HG03103 (cell line): ENCODE measurements at regions not wholly inside any gene's neighbourhood (a gene's known extent, or its start where the extent isn't known, plus 50 kb on each side); places are given as distances from the start of the nearest gene placed in this dataset.

Source experiments
- ATAC-seq: cut with Tn5 transposase; IDR thresholded peaks from one replicate; pipeline ENCODE4 v1.9.1; 2021; ENCODE audit warnings: low read depth; ENCODE audit not compliant: unreplicated experiment

GRCh38 chr4:74878323-74878722 is 54.6 kb upstream of the PARM1 start:
- ATAC-seq, result no peak

GRCh38 chr4:74875451-74875850 is 57.5 kb upstream of the PARM1 start:
- no peak for ATAC-seq

GRCh38 chr4:74874753-74875367 is 58.1 kb upstream of the PARM1 start:
- peak; percentile 72 for ATAC-seq

GRCh38 chr4:74873545-74874301 is 59.2 kb upstream of the PARM1 start:
- ATAC-seq, result peak; percentile 81

- ATAC-seq, result no peak
Observed at GRCh38 chr4:74858921-74859562, 64.7 kb upstream of the BTC start.

- no peak for ATAC-seq
Observed at GRCh38 chr4:74855879-74856278, 61.6 kb upstream of the BTC start.

- no peak for ATAC-seq
Observed at GRCh38 chr4:74848774-74849173, 54.5 kb upstream of the BTC start.

GRCh38 chr4:74845834-74846233 is 51.5 kb upstream of the BTC start:
- no peak for ATAC-seq
